Sigmoid colon (tissue), 6 donors: ENCODE measurements at regions not wholly inside any gene's neighbourhood (a gene's known extent, or its start where the extent isn't known, plus 50 kb on each side); places are given as distances from the start of the nearest gene placed in this dataset.

Experiments used
- DNase-seq: peaks from one replicate; pipeline ENCODE4 v3.0.0-alpha.2; 2019
- H3K27ac ChIP-seq, 4 donors: fragments of 200-600 bp; sonication (generic); one replicate each; pipeline ENCODE4 v1.5.1; 2016 to 2019; ENCODE audit warnings: mild to moderate bottlenecking in 1 of 4
- H3K27me3 ChIP-seq, 3 donors: fragments of 200-600 bp; sonication (generic); one replicate each; pipeline ENCODE4 v1.5.1; 2019; ENCODE audit warnings: mild to moderate bottlenecking in 1 of 3
- H3K36me3 ChIP-seq, 4 donors: fragments of 200-600 bp; sonication (generic); one replicate each; pipeline ENCODE4 v1.5.1; 2016 to 2019
- H3K4me1 ChIP-seq, 4 donors: fragments of 200-600 bp; sonication (generic); one replicate each; pipeline ENCODE4 v1.5.1; 2017 to 2019
- H3K4me3 ChIP-seq, 4 donors: fragments of 200-600 bp; sonication (generic); one replicate each; pipeline ENCODE4 v1.5.1; 2017 to 2019; ENCODE audit warnings: mild to moderate bottlenecking in 2 of 4, moderate library complexity in 1 of 4
- H3K9me3 ChIP-seq, 4 donors: fragments of 200-600 bp in 3 of 4; sonication (generic) in 3 of 4; one replicate each; pipeline versions ENCODE4 v1.5.1 to v1.6.1; 2013 to 2019
- CTCF ChIP-seq, 4 experiments: fragments of 450-650 bp in 3 of 4; fragments of 200-600 bp in 1 of 4; IDR thresholded peaks; one replicate each; pipeline ENCODE4 v1.5.1; 2016 to 2019; ENCODE audit warnings: antibody characterized with exemption in 4 of 4, mild to moderate bottlenecking in 3 of 4, moderate library complexity in 2 of 4
- EP300 ChIP-seq, 4 donors: sonication (generic); formaldehyde crosslinking; IDR thresholded peaks; one replicate each; pipeline ENCODE4 v1.6.1; 2017; ENCODE audit warnings: antibody characterized with exemption in 4 of 4
- POLR2A ChIP-seq, 2 donors: fragments of 450-650 bp; IDR thresholded peaks; one replicate each; pipeline ENCODE4 v1.6.1; 2016; ENCODE audit warnings: antibody characterized with exemption in 2 of 2, mild to moderate bottlenecking in 2 of 2, moderate library complexity in 2 of 2
- POLR2AphosphoS5 ChIP-seq, 4 donors: sonication (generic); formaldehyde crosslinking; IDR thresholded peaks; one replicate each; pipeline ENCODE4 v1.6.1; 2017; ENCODE audit warnings: antibody characterized with exemption in 4 of 4
- WGBS, 2 donors: extraction: QIAGEN DNeasy Blood & Tissue Kit; methylation state at CpG; one replicate each; pipeline ENCODE4 v1.1.7; 2013; 5-methylcytosine and 5-hydroxymethylcytosine counted together
- intact Hi-C: fragments of 100-400 bp; cut with DNase I; formaldehyde crosslinking; loops from one replicate; pipeline ENCODE4 v1.15.1; 2023
- donor health status: healthy with polysubstance abuse.
- donor health status: healthy.

GRCh38 chr9:91024841-91025240 lies 223.2 kb downstream of the SYK start:
- Histone ChIP-seq H3K4me1 (no peaks in the 10 kb centered on the region), H3K36me3 (no peaks in the 10 kb centered on the region), H3K27ac (no peak overlapping the region), H3K4me3 (no peak overlapping the region), H3K9me3 (no peaks in the 10 kb centered on the region), H3K27me3 (no peaks in the 10 kb centered on the region)
- intact Hi-C loops, result no loop called here
- DNase-seq, result no peak
- TF ChIP-seq EP300 (IDR thresholded peaks at IDR 0.05) (no peak), CTCF (IDR thresholded peaks at IDR 0.05) (no peak), POLR2AphosphoS5 (IDR thresholded peaks at IDR 0.05) (no peak), POLR2A (IDR thresholded peaks at IDR 0.05) (no peak)
- 78 to 79% methylated on average over 4 of the region's 4 CpGs for WGBS, 2 donors

- no peak overlapping the region for H3K27ac ChIP-seq
- 94% methylated on average over 4 of the region's 4 CpGs for WGBS, 2 donors
- no peaks in the 10 kb centered on the region for H3K9me3 ChIP-seq
- no peaks in the 10 kb centered on the region for H3K27me3 ChIP-seq
- intact Hi-C loops, result no loop called here
- H3K4me3 ChIP-seq, result no peak overlapping the region
- no peaks in the 10 kb centered on the region for H3K36me3 ChIP-seq
- no peaks in the 10 kb centered on the region for H3K4me1 ChIP-seq
- DNase-seq, result no peak
- TF ChIP-seq POLR2A (IDR thresholded peaks at IDR 0.05) (no peak), CTCF (IDR thresholded peaks at IDR 0.05) (no peak), EP300 (IDR thresholded peaks at IDR 0.05) (no peak), POLR2AphosphoS5 (IDR thresholded peaks at IDR 0.05) (no peak)
These were observed 224.2 kb downstream of the SYK start for GRCh38 chr9:91025856-91026255.

GRCh38 chr9:91026266-91026665 lies 224.6 kb downstream of the SYK start:
- intact Hi-C loops, result no loop called here
- no peaks in the 10 kb centered on the region for H3K9me3 ChIP-seq
- no peak overlapping the region for H3K4me3 ChIP-seq
- no peaks in the 10 kb centered on the region for H3K27me3 ChIP-seq
- 85 to 88% methylated on average over 8 of the region's 8 CpGs for WGBS, 2 donors
- H3K36me3 ChIP-seq, result no peaks in the 10 kb centered on the region
- no peaks in the 10 kb centered on the region for H3K4me1 ChIP-seq
- DNase-seq, result no peak
- H3K27ac ChIP-seq, result no peak overlapping the region
- TF ChIP-seq EP300 (IDR thresholded peaks at IDR 0.05) (no peak), CTCF (IDR thresholded peaks at IDR 0.05) (no peak), POLR2A (IDR thresholded peaks at IDR 0.05) (no peak), POLR2AphosphoS5 (IDR thresholded peaks at IDR 0.05) (no peak)

GRCh38 chr9:91027005-91027404 lies 225.4 kb downstream of the SYK start:
- no peak overlapping the region for H3K27ac ChIP-seq
- H3K9me3 ChIP-seq, result no peaks in the 10 kb centered on the region
- H3K4me1 ChIP-seq, result no peaks in the 10 kb centered on the region
- WGBS, 2 donors, result 88 to 96% methylated on average over 3 of the region's 3 CpGs
- no peak overlapping the region for H3K4me3 ChIP-seq
- DNase-seq, result no peak
- intact Hi-C loops, result no loop called here
- H3K36me3 ChIP-seq, result no peaks in the 10 kb centered on the region
- no peaks in the 10 kb centered on the region for H3K27me3 ChIP-seq
- no peak for TF ChIP-seq POLR2AphosphoS5 (IDR thresholded peaks at IDR 0.05)
- no peak for TF ChIP-seq CTCF (IDR thresholded peaks at IDR 0.05)
- TF ChIP-seq EP300 (IDR thresholded peaks at IDR 0.05), result no peak
- no peak for TF ChIP-seq POLR2A (IDR thresholded peaks at IDR 0.05)

GRCh38 chr9:91028166-91028827 lies 226.7 kb downstream of the SYK start:
- no peak overlapping the region for H3K27ac ChIP-seq

More at GRCh38 chr9:91028166-91028827, 226.7 kb downstream of the SYK start:
- Histone ChIP-seq H3K4me3 (no peak overlapping the region), H3K4me1 (no peaks in the 10 kb centered on the region), H3K27me3 (no peaks in the 10 kb centered on the region), H3K36me3 (no peaks in the 10 kb centered on the region), H3K9me3 (no peaks in the 10 kb centered on the region)
- no peak for DNase-seq
- intact Hi-C loops, result no loop called here
- TF ChIP-seq POLR2A (IDR thresholded peaks at IDR 0.05) (no peak), CTCF (IDR thresholded peaks at IDR 0.05) (no peak), EP300 (IDR thresholded peaks at IDR 0.05) (no peak), POLR2AphosphoS5 (IDR thresholded peaks at IDR 0.05) (no peak)
- WGBS, 2 donors, result 89 to 94% methylated on average over 8 of the region's 8 CpGs
